ENCODE measurements at regions not wholly inside any gene's neighbourhood (a gene's known extent, or its start where the extent isn't known, plus 50 kb on each side); places are given as distances from the start of the nearest gene placed in this dataset.

- H3K9me3 Mint-ChIP-seq (ENCODE audit: low read depth, unreplicated experiment), result peaks cover 6% of the 10 kb centered on the region
Measured at GRCh38 chr10:65482848-65483247, 1443.0 kb upstream of the LRRTM3 start.

GRCh38 chr10:65491799-65492198 lies 1434.0 kb upstream of the LRRTM3 start:
- TF ChIP-seq CTCF (IDR thresholded peaks at IDR 0.05; ENCODE audit: unreplicated experiment), result no peak
- intact Hi-C loops (cut with micrococcal nuclease; ENCODE audit: unreplicated experiment), result no loop called here
- BruUV-seq (replicated peaks), result no TSS peak
- no peak for DNase-seq
- CTCF ChIA-PET, result interaction anchor here (0.6 kb wide), 3 partner anchors 378 to 1402 kb away, joined by 3 to 5 read pairs (median 3); no protein-coding TSS in a partner anchor
- no peak overlapping the region for H3K27ac Mint-ChIP-seq (ENCODE audit: unreplicated experiment)
- no peaks in the 10 kb centered on the region for H3K27me3 Mint-ChIP-seq (ENCODE audit: unreplicated experiment)
- H3K9me3 Mint-ChIP-seq (ENCODE audit: low read depth, unreplicated experiment), result no peaks in the 10 kb centered on the region
- no peaks in the 10 kb centered on the region for H3K4me1 Mint-ChIP-seq (ENCODE audit: low read depth, unreplicated experiment)
- H3K36me3 Mint-ChIP-seq (ENCODE audit: insufficient read depth, unreplicated experiment), result no peaks in the 10 kb centered on the region
- H3K4me3 Mint-ChIP-seq (ENCODE audit: low read depth, unreplicated experiment), result no peak overlapping the region

More at GRCh38 chr10:65482848-65483247, 1443.0 kb upstream of the LRRTM3 start:
- Mint-ChIP-seq H3K27ac (ENCODE audit: unreplicated experiment) (no peak overlapping the region), H3K4me3 (ENCODE audit: low read depth, unreplicated experiment) (no peak overlapping the region), H3K4me1 (ENCODE audit: low read depth, unreplicated experiment) (no peaks in the 10 kb centered on the region), H3K36me3 (ENCODE audit: insufficient read depth, unreplicated experiment) (no peaks in the 10 kb centered on the region), H3K27me3 (ENCODE audit: unreplicated experiment) (no peaks in the 10 kb centered on the region)
- BruUV-seq (replicated peaks), result no TSS peak
- CTCF ChIA-PET, result no interaction called here
- no peak for TF ChIP-seq CTCF (IDR thresholded peaks at IDR 0.05; ENCODE audit: unreplicated experiment)
- intact Hi-C loops (cut with micrococcal nuclease; ENCODE audit: unreplicated experiment), result no loop called here
- DNase-seq, result no peak

DNA sequence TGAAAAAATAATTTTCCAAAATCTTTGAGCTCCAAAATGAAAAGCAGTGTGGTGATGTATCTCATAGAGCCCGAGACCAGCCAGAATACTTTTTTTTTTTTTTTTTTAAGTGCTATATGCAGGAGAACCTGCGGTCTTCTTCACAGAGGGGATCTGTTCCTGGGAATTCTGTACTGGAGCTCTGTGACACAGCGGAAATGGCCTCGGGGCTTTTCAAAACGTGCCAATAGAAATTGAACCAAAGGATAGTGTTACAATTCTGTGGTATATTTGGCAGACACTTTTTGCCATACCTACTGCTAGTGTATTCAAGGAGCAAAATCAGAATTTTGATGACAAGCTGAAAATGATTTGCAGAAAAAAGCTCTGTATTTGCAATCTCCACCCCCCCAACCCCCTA lies 1429.3 kb upstream of the LRRTM3 start:
- CTCF ChIA-PET, result interaction anchor here (0.7 kb wide), 2 partner anchors 428 to 491 kb away, joined by 4 to 5 read pairs; no protein-coding TSS in a partner anchor
- intact Hi-C loops (cut with micrococcal nuclease; ENCODE audit: unreplicated experiment), result no loop called here
- TF ChIP-seq CTCF (IDR thresholded peaks at IDR 0.05; ENCODE audit: unreplicated experiment), result no peak
- Mint-ChIP-seq H3K4me3 (ENCODE audit: low read depth, unreplicated experiment) (no peak overlapping the region), H3K9me3 (ENCODE audit: low read depth, unreplicated experiment) (no peaks in the 10 kb centered on the region), H3K27me3 (ENCODE audit: unreplicated experiment) (no peaks in the 10 kb centered on the region), H3K4me1 (ENCODE audit: low read depth, unreplicated experiment) (peaks cover 7% of the 10 kb centered on the region), H3K36me3 (ENCODE audit: insufficient read depth, unreplicated experiment) (no peaks in the 10 kb centered on the region), H3K27ac (ENCODE audit: unreplicated experiment) (no peak overlapping the region)
- DNase-seq, result no peak
- no TSS peak for BruUV-seq (replicated peaks)

- H3K27ac Mint-ChIP-seq (ENCODE audit: unreplicated experiment), result no peak overlapping the region
- H3K9me3 Mint-ChIP-seq (ENCODE audit: low read depth, unreplicated experiment), result no peaks in the 10 kb centered on the region
- no peak for DNase-seq
- H3K27me3 Mint-ChIP-seq (ENCODE audit: unreplicated experiment), result no peaks in the 10 kb centered on the region
- CTCF ChIA-PET, result no interaction called here
- H3K36me3 Mint-ChIP-seq (ENCODE audit: insufficient read depth, unreplicated experiment), result no peaks in the 10 kb centered on the region
- intact Hi-C loops (cut with micrococcal nuclease; ENCODE audit: unreplicated experiment), result no loop called here
- no peak for TF ChIP-seq CTCF (IDR thresholded peaks at IDR 0.05; ENCODE audit: unreplicated experiment)
- peaks cover 7% of the 10 kb centered on the region for H3K4me1 Mint-ChIP-seq (ENCODE audit: low read depth, unreplicated experiment)
- no TSS peak for BruUV-seq (replicated peaks)
- no peak overlapping the region for H3K4me3 Mint-ChIP-seq (ENCODE audit: low read depth, unreplicated experiment)
Measured at GRCh38 chr10:65497837-65498236, 1428.0 kb upstream of the LRRTM3 start.
